GM21447 (cell line): ENCODE measurements at regions not wholly inside any gene's neighbourhood (a gene's known extent, or its start where the extent isn't known, plus 50 kb on each side); places are given as distances from the start of the nearest gene placed in this dataset.

Experiments used
- ATAC-seq: cut with Tn5 transposase; IDR thresholded peaks from one replicate; pipeline ENCODE4 v1.9.1; 2021; ENCODE audit not compliant: unreplicated experiment

GRCh38 chr14:97695456-97695981 is 898.3 kb downstream of the VRK1 start:
- ATAC-seq = no peak

- ATAC-seq = no peak
Observed at GRCh38 chr14:97697772-97698171, 900.6 kb downstream of the VRK1 start.

GRCh38 chr14:97699026-97699425 is 901.8 kb downstream of the VRK1 start:
- no peak for ATAC-seq

GRCh38 chr14:97703006-97703760 is 906.0 kb downstream of the VRK1 start:
- ATAC-seq = no peak

- no peak for ATAC-seq
Observed at GRCh38 chr14:97704316-97704885, 907.2 kb downstream of the VRK1 start.

- no peak for ATAC-seq
Observed at GRCh38 chr14:97705107-97705506, 907.9 kb downstream of the VRK1 start.

GRCh38 chr14:97705976-97706375 is 908.8 kb downstream of the VRK1 start:
- ATAC-seq = no peak

GRCh38 chr14:97706819-97707218 is 909.6 kb downstream of the VRK1 start:
- no peak for ATAC-seq

GRCh38 chr14:97707603-97708002 is 910.4 kb downstream of the VRK1 start:
- ATAC-seq = no peak

- ATAC-seq = no peak
Observed at GRCh38 chr14:97709552-97709951, 912.4 kb downstream of the VRK1 start.

- no peak for ATAC-seq
Observed at GRCh38 chr14:97710726-97711125, 913.5 kb downstream of the VRK1 start.

GRCh38 chr14:97712471-97712870 is 915.3 kb downstream of the VRK1 start:
- ATAC-seq = no peak

GRCh38 chr14:97713023-97713422 is 915.8 kb downstream of the VRK1 start:
- ATAC-seq = no peak

- ATAC-seq = no peak
Observed at GRCh38 chr14:97718886-97719442, 921.8 kb downstream of the VRK1 start.

GRCh38 chr14:97719931-97720330 is 922.7 kb downstream of the VRK1 start:
- ATAC-seq = no peak

- no peak for ATAC-seq
Observed at GRCh38 chr14:97723351-97723750, 926.2 kb downstream of the VRK1 start.

GRCh38 chr14:97723819-97724218 is 926.6 kb downstream of the VRK1 start:
- ATAC-seq = no peak

- ATAC-seq = no peak
Observed at GRCh38 chr14:97724265-97724731, 927.1 kb downstream of the VRK1 start.

GRCh38 chr14:97726676-97727075 is 929.5 kb downstream of the VRK1 start:
- no peak for ATAC-seq

GRCh38 chr14:97730706-97731105 is 933.5 kb downstream of the VRK1 start:
- no peak for ATAC-seq

GRCh38 chr14:97731800-97732199 is 934.6 kb downstream of the VRK1 start:
- no peak for ATAC-seq

- ATAC-seq = no peak
Observed at GRCh38 chr14:97747316-97747715, 950.1 kb downstream of the VRK1 start.
